SK-N-MC (cell line): ENCODE measurements at regions not wholly inside any gene's neighbourhood (a gene's known extent, or its start where the extent isn't known, plus 50 kb on each side); places are given as distances from the start of the nearest gene placed in this dataset.

ENCODE experiments used
- EZH2 ChIP-seq: fragments of 200-600 bp; sonication (generic); IDR thresholded peaks from one replicate; pipeline ENCODE4 v1.6.1; 2017; ENCODE audit warnings: antibody characterized with exemption
- FOXP2 ChIP-seq: optimal IDR thresholded peaks from 2 replicates; pipeline ENCODE3; 2011; ENCODE audit warnings: mild to moderate bottlenecking, moderate library complexity; ENCODE audit not compliant: insufficient read depth; ENCODE audit errors: extremely low read length, control extremely low read depth
- POLR2AphosphoS5 ChIP-seq: IDR thresholded peaks from 2 replicates; pipeline ENCODE4 v1.6.1; 2012; ENCODE audit warnings: mild to moderate bottlenecking, low read depth, low read length, borderline replicate concordance

GRCh38 chr21:21801921-21802320 lies 803.7 kb downstream of the NCAM2 start:
- no peak for TF ChIP-seq EZH2
- TF ChIP-seq POLR2AphosphoS5, result no peak
- no peak for TF ChIP-seq FOXP2
